Lower leg skin (tissue), 3 donors: ENCODE measurements at regions not wholly inside any gene's neighbourhood (a gene's known extent, or its start where the extent isn't known, plus 50 kb on each side); places are given as distances from the start of the nearest gene placed in this dataset.

Experiments
- POLR2A ChIP-seq, 2 donors: fragments of 450-650 bp; IDR thresholded peaks; one replicate each; pipeline ENCODE4 v1.6.1; 2016 to 2017; ENCODE audit warnings: antibody characterized with exemption in 2 of 2, mild to moderate bottlenecking in 1 of 2, moderate library complexity in 1 of 2
- TF ChIP-seq, protein P1 (sequence below), 3 donors: fragments of 450-650 bp; IDR thresholded peaks; one replicate each; pipeline ENCODE4 v1.5.1; 2016; ENCODE audit warnings: antibody characterized with exemption in 3 of 3, mild to moderate bottlenecking in 3 of 3, moderate library complexity in 2 of 3

DNA sequence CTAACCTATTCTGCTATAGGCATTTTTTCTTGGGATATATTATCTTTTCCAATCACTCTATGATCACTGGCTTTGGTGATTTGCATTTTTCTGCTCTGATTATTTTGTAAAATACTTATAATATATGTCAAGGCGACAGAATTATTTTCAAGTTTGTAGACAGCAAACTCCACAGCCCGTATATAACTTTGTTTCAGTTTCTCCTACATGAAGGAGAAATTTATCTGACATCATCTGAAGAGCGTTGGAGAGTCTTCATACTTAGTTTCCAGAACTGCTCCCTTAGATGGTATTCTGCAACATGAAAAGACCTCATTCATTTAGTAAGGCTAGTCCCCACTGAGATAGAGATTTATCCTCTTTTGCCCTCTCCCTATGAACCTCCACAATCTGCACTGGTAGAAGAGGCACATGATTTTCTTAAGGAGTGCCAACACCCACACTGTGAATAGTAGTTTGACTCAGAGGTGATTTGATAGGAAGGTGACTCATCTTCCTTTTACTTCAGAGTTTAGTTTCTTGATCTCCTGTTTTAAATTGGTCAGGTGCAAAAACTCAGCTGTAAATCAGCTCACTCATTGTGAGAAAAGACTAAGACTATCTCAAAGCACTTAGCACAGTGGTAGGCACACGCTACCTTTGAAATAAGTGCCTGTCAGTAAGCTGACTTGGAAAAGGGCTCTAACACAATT lies 1848.6 kb upstream of the CELF4 start:
- TF ChIP-seq POLR2A (IDR thresholded peaks at IDR 0.05): no peak
- TF ChIP-seq, protein P1, sequence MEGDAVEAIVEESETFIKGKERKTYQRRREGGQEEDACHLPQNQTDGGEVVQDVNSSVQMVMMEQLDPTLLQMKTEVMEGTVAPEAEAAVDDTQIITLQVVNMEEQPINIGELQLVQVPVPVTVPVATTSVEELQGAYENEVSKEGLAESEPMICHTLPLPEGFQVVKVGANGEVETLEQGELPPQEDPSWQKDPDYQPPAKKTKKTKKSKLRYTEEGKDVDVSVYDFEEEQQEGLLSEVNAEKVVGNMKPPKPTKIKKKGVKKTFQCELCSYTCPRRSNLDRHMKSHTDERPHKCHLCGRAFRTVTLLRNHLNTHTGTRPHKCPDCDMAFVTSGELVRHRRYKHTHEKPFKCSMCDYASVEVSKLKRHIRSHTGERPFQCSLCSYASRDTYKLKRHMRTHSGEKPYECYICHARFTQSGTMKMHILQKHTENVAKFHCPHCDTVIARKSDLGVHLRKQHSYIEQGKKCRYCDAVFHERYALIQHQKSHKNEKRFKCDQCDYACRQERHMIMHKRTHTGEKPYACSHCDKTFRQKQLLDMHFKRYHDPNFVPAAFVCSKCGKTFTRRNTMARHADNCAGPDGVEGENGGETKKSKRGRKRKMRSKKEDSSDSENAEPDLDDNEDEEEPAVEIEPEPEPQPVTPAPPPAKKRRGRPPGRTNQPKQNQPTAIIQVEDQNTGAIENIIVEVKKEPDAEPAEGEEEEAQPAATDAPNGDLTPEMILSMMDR (IDR thresholded peaks at IDR 0.05): no peak
